ENCODE measurements at regions not wholly inside any gene's neighbourhood (a gene's known extent, or its start where the extent isn't known, plus 50 kb on each side); places are given as distances from the start of the nearest gene placed in this dataset.

DNA sequence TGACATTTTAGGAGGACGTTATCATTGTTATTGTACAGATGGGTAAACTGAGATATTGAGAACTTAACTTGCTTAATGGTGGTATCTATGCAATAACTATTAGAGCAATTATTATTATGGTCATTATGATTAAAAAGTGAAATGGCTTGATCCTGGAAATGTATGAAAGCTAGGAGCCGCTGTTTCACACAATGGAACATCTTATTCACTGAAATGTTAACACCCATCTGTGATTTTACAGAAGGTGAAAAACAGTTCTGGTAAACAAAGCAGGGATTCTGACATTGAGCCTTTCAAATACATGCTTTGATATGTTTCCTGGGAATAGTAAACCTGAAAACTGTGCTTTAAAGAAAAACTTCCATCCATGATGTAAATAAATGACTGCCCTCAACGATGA, 261.4 kb downstream of the BTG1 start:
- TF ChIP-seq, protein P1, sequence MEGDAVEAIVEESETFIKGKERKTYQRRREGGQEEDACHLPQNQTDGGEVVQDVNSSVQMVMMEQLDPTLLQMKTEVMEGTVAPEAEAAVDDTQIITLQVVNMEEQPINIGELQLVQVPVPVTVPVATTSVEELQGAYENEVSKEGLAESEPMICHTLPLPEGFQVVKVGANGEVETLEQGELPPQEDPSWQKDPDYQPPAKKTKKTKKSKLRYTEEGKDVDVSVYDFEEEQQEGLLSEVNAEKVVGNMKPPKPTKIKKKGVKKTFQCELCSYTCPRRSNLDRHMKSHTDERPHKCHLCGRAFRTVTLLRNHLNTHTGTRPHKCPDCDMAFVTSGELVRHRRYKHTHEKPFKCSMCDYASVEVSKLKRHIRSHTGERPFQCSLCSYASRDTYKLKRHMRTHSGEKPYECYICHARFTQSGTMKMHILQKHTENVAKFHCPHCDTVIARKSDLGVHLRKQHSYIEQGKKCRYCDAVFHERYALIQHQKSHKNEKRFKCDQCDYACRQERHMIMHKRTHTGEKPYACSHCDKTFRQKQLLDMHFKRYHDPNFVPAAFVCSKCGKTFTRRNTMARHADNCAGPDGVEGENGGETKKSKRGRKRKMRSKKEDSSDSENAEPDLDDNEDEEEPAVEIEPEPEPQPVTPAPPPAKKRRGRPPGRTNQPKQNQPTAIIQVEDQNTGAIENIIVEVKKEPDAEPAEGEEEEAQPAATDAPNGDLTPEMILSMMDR (conservative IDR thresholded peaks at IDR 0.05), result no peak
- no peak for TF ChIP-seq ZFX (IDR thresholded peaks at IDR 0.05)
